Right lobe of liver (tissue), 6 donors: ENCODE measurements at regions not wholly inside any gene's neighbourhood (a gene's known extent, or its start where the extent isn't known, plus 50 kb on each side); places are given as distances from the start of the nearest gene placed in this dataset.

Experiments used
- ATAC-seq, 4 donors: fragments of 200-7000 bp; cut with Tn5 transposase; one replicate each; pipeline ENCODE4 v1.9.1; 2020; ENCODE audit warnings: mild to moderate bottlenecking in 4 of 4, moderate library complexity in 4 of 4
- DNase-seq, 3 donors: peaks; one replicate each; pipeline ENCODE4 v3.0.0-alpha.2; 2020
- H3K27ac ChIP-seq, 3 donors: fragments of 200-600 bp; one replicate each; pipeline ENCODE4 v1.8.0; 2022
- H3K27me3 ChIP-seq, 2 donors: fragments of 200-600 bp; one replicate each; pipeline ENCODE4 v1.8.0; 2022
- H3K36me3 ChIP-seq, 4 donors: fragments of 200-600 bp; sonication (generic) in 1 of 4; one replicate each; pipeline versions ENCODE4 v1.5.1 to v1.8.0; 2017 to 2022; ENCODE audit warnings: control low read depth in 1 of 4
- H3K4me1 ChIP-seq, 4 donors: fragments of 200-600 bp; sonication (generic) in 1 of 4; one replicate each; pipeline versions ENCODE4 v1.5.1 to v1.8.0; 2017 to 2022; ENCODE audit warnings: control low read depth in 1 of 4
- H3K4me3 ChIP-seq, 3 donors: fragments of 200-600 bp; one replicate each; pipeline ENCODE4 v1.8.0; 2022
- H3K9me3 ChIP-seq, 4 donors: fragments of 200-600 bp; sonication (generic) in 1 of 4; one replicate each; pipeline versions ENCODE4 v1.5.1 to v1.8.0; 2017 to 2022; ENCODE audit warnings: control low read depth in 1 of 4
- CTCF ChIP-seq, 4 donors: fragments of 200-600 bp in 3 of 4; fragments of 450-650 bp in 1 of 4; IDR thresholded peaks; one replicate each; pipeline versions ENCODE4 v1.5.1 to v1.8.0; 2016 to 2022; ENCODE audit warnings: antibody characterized with exemption in 4 of 4, mild to moderate bottlenecking in 2 of 4
- POLR2A ChIP-seq: fragments of 450-650 bp; IDR thresholded peaks from one replicate; pipeline ENCODE4 v1.6.1; 2017; ENCODE audit warnings: antibody characterized with exemption, mild to moderate bottlenecking
- WGBS: methylation state at CpG from one replicate; pipeline ENCODE4 v1.1.6; 2018; ENCODE audit warnings: low coverage, low lambda C conversion rate; ENCODE audit not compliant: insufficient coverage; ENCODE audit errors: missing lambda C conversion rate; 5-methylcytosine and 5-hydroxymethylcytosine counted together
- intact Hi-C, 2 donors: fragments of 100-400 bp; cut with DNase I; formaldehyde crosslinking; loops; one replicate each; pipeline versions ENCODE4 v1.11.2 to v1.14.1; 2022
- microRNA-seq, 2 donors: library from miRNA; unstranded; fragments of <30 nt; microRNA quantifications; one replicate each; pipeline ENCODE4, GENCODE V29; 2019 to 2020
- small RNA-seq, 2 experiments: library from RNA; depleted of rRNA; stranded (forward); fragments of <200 nt; gene quantifications; one replicate each; pipeline ENCODE3, GENCODE V24; 2016
- donor health status: DM: no; HTN: yes; CAD: no.
- donor health status: DM: no; HTN: no; CAD: no.
- donor health status: DM: no; HTN: no; CAD: no.
- donor health status: DM: no; HTN: yes; CAD: no.
- donor health status: DM: no; HTN: yes; CAD: no.

GRCh38 chr22:46099740-46100139 lies 50.6 kb upstream of the PPARA start:
- Histone ChIP-seq H3K36me3 (peaks cover 0 to 39% (median 17%) of the 10 kb centered on the region in 4 donors), H3K27ac (no peak overlapping the region), H3K9me3 (no peaks in the 10 kb centered on the region), H3K27me3 (no peaks in the 10 kb centered on the region), H3K4me1 (peaks cover 0 to 29% (median 14%) of the 10 kb centered on the region in 4 donors), H3K4me3 (no peak overlapping the region)
- no peak for TF ChIP-seq CTCF (IDR thresholded peaks at IDR 0.05)
- TF ChIP-seq POLR2A: no peak
- no peak for ATAC-seq
- intact Hi-C loops: loop anchor here in 1 of 2 donors (10.0 kb wide), 1 partner anchor 75 kb away; no protein-coding TSS in a partner anchor
- 73% methylated on average over 2 of the region's 4 CpGs for WGBS
- DNase-seq: no peak

DNA sequence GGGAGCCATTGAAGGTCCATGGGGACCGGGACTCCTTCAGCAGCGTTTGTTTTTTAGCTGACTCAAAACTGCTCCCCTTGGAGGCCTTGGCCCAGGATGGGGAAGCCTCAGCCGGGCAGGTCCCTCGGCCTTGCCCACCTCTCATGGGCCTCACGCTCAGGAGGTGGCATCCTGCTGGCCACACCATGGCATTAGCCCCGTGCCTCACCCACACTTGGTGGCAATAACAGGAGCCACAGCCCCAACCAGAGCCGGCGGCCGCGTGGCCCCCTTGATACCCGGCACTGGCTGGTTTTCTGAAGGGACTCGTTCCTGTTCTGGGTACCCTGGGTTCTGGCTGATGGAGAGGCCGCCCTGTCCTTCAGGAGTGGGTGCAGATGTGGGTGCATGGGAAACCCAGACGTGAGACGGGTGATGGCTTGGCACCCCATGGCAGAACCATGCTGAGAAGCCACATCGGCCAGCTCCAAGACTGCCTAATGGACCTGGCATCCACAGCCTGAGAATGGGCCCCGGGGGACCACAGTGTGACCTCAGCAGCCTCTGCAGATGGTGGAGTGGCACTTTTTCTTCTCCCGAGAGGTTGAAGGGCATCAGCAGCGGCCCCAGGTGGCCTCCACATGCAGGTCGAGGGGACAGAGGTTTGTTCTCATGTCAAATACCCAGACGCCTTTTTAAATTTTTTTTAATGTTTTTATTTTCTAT lies 49.8 kb upstream of the PPARA start:
- Histone ChIP-seq H3K4me3 (no peak overlapping the region), H3K9me3 (no peaks in the 10 kb centered on the region), H3K36me3 (peaks cover 0 to 39% (median 17%) of the 10 kb centered on the region in 4 donors), H3K27me3 (no peaks in the 10 kb centered on the region), H3K27ac (no peak overlapping the region), H3K4me1 (peaks cover 0 to 37% (median 18%) of the 10 kb centered on the region in 4 donors)
- ATAC-seq (no peak), DNase-seq (no peak)
- intact Hi-C loops: no loop called here
- TF ChIP-seq POLR2A: no peak
- TF ChIP-seq CTCF (IDR thresholded peaks at IDR 0.05): no peak
- 71% methylated on average over 6 of the region's 21 CpGs for WGBS

Small RNA genes lying in the stretch of these regions (microRNA-seq; reads per million reads assigned to microRNA genes)
- 1.2 to 3.2 reads per million in 2 donors for gene MIR3619

Small RNA genes lying in the stretch of these regions (small RNA-seq; reads per million reads assigned to genes)
- 0 reads per million in 2 experiments for gene MIR3619
